ENCODE measurements at regions not wholly inside any gene's neighbourhood (a gene's known extent, or its start where the extent isn't known, plus 50 kb on each side); places are given as distances from the start of the nearest gene placed in this dataset.
"Not testable (repeated sequence)": the region's sequence is repeated elsewhere in the genome, so short reads cannot be mapped to it uniquely, and the experiment has no call there.

GRCh38 chr4:29046186-29046585 lies 1674.0 kb upstream of the PCDH7 start:
- no peak for DNase-seq (ENCODE audit: low spot score)
- FAIRE-seq, result no peak

GRCh38 chr4:29046781-29047180 lies 1673.4 kb upstream of the PCDH7 start:
- FAIRE-seq (no peak), DNase-seq (ENCODE audit: low spot score) (no peak)

DNA sequence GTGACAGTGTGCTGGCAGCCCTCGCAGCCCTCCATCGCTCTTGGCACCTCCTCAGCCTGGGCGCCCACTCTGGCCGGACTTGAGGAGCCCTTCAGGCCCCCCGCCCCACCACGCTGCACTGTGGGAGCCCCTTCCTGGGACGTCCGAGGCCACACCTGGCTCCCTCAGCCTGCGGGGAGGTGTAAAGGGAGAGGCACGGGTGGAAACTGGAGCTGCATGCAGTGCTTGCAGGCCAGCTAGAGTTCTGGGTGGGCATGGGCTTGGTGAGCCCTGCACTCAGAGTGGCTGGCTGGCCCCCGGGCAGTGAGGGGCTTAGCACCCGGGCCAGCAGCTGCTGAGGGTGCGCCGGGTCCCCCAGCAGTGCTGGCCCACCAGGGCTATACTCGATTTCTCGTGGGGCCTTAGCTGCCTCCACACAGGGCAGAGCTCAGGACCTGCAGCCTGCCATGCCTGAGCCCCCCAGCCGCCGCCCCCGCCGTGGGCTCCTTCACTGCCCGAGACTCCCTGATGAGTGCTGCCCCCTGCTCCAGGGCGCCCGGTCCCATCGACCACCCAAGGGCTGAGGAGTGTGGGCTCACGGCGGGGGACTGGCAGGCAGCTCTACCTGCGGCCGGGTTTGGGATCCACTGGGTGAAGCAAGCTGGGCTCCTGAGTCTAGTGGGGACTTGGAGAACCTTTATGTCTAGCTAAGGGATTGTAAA lies 1672.7 kb upstream of the PCDH7 start:
- FAIRE-seq, result no peak
- no peak for DNase-seq (ENCODE audit: low spot score)

- DNase-seq (ENCODE audit: low spot score) (no peak), FAIRE-seq (no peak)
Measured at GRCh38 chr4:29051381-29051965, 1668.7 kb upstream of the PCDH7 start.

GRCh38 chr4:29052266-29052665 lies 1667.9 kb upstream of the PCDH7 start:
- no peak for FAIRE-seq
- DNase-seq (ENCODE audit: low spot score), result no peak

DNA sequence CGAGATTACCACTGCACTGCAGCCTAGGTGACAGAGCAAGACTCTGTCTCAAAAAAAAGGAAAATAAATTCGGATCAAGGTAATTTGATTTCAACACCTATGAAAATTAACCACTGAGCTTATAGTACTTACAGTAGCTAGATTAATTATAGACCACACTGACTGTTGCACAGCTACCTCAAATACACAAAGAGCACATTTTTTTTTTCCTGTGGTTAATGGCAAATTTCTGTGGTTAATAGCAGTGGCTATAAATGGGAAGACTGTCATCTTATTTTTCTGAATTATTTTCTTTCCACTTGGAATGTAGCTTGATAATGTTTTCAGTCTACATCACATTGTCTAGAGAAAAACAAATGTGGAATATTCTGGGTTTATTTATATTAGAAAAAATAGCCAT lies 1661.6 kb upstream of the PCDH7 start:
- DNase-seq (ENCODE audit: low spot score), result no peak
- FAIRE-seq, result no peak

GRCh38 chr4:29066861-29067260 lies 1653.3 kb upstream of the PCDH7 start:
- DNase-seq (ENCODE audit: low spot score), result no peak
- no peak for FAIRE-seq

GRCh38 chr4:29073571-29073970 lies 1646.6 kb upstream of the PCDH7 start:
- FAIRE-seq, result no peak
- DNase-seq (ENCODE audit: low spot score), result no peak

DNA sequence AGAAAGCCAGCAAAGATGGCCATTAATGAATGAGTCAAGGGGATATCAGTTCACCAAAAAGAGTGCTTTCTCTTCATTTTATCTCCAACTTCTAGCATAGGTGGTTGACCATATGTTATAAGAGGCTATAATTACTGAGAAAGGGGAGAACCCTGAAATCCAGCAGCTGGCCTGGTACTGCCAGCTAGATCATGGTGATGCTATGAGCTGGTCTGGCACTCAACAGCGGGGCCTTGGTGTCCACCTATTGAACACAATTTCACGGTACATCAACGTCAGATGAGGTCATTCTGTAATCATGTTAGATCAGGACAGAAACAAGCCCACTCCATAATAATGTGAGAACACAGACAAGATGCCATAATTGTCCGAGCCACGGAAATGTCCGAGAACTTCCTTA lies 1644.8 kb upstream of the PCDH7 start:
- FAIRE-seq (no peak), DNase-seq (ENCODE audit: low spot score) (no peak)

- DNase-seq (ENCODE audit: low spot score) (no peak), FAIRE-seq (no peak)
Measured at GRCh38 chr4:29079260-29079659, 1640.9 kb upstream of the PCDH7 start.

DNA sequence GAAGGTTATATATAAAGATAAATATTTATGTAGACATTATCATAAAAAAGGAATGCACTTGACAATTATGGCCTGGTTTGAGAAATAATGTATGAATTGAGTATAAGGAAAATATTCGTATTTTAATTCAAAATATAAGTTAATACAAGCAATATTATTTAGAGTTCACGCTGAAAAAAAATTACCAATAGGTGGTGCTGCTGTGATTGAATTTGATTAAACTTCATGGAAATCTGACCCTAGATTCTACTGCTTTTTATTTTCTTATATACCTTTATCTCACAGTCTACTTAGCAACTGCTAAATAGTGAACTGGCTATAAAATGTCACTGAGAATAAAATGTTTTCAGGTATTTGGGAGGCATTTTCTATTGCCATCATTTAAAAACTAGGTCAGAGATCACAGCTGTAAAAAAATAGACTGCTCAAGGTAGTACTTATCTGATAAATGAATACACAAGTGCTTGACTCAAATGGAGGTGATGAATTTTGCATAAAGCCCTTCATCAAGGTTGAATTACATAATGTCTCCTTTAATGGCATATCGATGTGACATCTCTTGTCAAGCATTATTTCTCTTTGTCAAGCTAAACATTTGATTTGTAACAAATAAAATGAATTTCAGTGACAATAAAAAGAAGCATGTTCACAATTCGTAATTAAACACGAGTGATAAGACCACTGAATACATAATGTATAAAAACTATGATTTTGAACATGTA lies 1638.8 kb upstream of the PCDH7 start:
- DNase-seq (ENCODE audit: low spot score) (no peak), FAIRE-seq (no peak)

- DNase-seq (ENCODE audit: low spot score) (no peak), FAIRE-seq (no peak)
Measured at GRCh38 chr4:29082684-29083083, 1637.5 kb upstream of the PCDH7 start.

DNA sequence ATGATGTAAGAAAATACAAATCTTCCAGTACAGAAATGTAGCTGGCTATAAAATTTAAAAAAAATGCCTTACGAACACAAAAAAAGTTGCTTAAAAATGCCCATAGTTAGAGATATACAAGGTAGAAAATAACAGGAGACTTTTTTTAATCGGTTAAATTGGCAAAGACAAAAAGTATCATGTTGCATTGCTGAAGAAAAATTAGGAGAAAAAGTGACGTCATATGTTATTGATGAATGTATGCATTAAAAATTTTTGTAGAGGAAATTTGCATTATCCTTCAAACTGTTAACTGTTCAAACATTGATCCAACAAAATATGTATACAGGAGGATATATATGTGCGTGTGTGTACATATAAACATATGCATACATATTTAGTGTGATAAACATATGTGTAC lies 1634.4 kb upstream of the PCDH7 start:
- FAIRE-seq, result no peak
- DNase-seq (ENCODE audit: low spot score), result no peak

DNA sequence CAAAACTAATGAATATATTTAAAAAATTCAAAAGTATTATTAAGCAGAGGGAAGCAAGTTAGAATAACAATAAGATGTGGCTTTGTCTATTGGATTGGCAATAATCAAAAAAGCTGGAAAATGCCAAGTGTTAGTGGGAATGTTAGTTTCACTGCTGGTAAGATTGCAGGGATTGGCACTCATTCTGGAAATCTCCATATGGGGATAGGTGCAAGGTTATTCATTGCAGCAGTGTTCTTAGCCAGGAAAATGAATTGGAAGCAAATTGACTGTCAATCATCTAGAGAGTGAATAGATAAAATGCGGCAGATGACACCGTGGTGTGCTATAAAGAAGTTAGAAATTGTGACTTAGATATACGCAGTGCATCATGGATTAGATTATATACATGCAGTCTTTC lies 1615.5 kb upstream of the PCDH7 start:
- no peak for FAIRE-seq
- DNase-seq (ENCODE audit: low spot score), result no peak

DNA sequence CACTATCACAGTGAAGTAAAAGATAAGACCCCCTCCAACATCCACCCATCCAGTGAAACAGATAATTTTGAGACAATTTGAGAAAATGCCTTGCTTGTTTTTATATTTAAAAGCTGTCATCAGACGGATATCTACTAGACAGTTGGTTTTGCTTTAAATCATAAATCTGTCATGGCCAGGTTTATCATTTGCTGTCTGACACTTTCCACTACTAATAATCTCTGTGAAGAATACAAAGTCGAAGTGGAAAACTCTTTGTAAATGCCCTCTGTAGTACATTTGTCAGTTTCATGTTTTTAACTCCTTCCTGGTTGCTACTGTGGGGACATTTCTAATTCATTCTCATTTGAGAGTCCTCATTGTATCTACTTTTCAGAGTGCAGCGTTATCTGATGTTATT lies 1606.2 kb upstream of the PCDH7 start:
- DNase-seq (ENCODE audit: low spot score), result no peak
- no peak for FAIRE-seq

DNA sequence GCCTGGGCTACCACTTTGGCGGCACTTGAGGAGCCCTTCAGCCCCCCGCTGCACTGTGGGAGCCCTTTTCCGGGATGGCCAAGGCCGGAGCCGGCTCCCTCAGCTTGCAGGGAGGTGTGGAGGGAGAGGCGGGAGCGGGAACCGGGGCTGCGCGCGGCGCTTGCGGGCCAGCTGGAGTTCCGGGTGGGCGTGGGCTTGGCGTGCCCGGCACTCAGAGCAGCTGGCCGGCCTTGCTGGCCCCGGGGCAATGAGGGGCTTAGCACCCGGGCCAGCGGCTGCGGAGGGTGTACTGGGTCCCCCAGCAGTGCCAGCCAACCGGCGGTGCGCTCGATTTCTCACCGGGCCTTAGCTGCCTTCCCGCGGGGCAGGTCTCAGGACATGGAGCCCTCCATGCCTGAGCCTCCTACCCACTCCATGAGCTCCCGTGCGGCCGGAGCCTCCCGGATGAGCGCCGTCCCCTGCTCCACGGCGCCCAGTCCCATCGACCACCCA lies 1602.9 kb upstream of the PCDH7 start:
- not testable (repeated sequence) for FAIRE-seq; DNase-seq (ENCODE audit: low spot score)

GRCh38 chr4:29121586-29121985 lies 1598.6 kb upstream of the PCDH7 start:
- FAIRE-seq, result no peak
- no peak for DNase-seq (ENCODE audit: low spot score)

GRCh38 chr4:29128810-29129209 lies 1591.4 kb upstream of the PCDH7 start:
- FAIRE-seq (no peak), DNase-seq (ENCODE audit: low spot score) (no peak)

DNA sequence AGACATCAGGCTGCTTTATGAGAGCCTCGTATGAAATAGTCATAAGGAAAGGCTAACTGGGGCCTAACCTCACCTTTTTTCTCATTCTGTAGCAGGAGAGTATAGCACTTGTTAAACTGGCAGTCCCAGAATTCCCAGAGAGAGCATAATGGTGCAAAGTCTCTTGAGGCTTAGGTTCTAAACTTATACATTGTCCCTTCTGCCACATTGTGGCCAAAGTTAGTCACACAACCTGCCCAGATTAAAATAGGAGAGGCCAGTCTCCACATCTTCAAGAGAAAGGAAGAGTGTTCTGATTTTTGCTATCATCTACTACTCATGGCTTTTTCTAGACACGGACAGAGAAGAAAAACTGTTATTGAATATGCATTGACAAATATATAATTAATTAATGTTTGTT lies 1588.9 kb upstream of the PCDH7 start:
- no peak for FAIRE-seq
- DNase-seq (ENCODE audit: low spot score), result no peak

DNA sequence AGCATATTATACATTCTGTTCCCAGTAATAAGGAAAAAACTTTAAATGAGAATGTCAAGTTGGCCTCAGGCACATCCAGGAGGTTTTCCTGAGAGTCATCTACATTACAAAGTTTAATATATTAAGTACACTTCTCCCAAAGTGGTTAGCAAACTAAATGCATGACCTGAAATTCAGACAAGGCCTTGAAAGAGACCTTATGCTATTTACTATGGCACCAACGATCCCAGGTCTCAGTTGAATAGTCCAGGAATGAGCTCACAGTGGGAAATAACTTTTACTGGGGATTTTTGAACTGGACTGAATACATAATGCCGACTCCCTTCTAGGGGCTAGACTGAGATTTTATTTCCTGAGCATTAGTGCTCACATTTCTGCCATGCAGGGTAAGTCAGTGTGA lies 1577.5 kb upstream of the PCDH7 start:
- DNase-seq (ENCODE audit: low spot score), result no peak
- no peak for FAIRE-seq

DNA sequence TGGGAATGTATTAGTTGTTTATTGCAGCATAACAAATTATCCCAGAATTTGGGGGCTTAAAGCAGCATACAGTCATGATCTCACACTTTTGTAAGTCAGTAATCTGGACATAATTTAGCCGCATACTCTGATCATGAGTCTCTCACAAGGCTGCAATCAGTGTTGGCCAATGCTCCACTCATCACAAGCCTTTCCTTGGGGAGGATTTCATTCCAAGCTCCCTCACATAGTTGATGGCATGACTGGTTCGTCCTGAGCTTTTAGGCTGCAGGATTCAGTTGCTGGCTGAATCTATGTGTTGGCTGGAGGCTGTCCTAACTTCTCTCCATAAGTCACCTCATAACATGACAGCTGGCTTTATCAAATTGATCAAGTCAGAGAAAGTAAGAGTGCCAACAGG lies 1568.6 kb upstream of the PCDH7 start:
- FAIRE-seq, result no peak
- DNase-seq (ENCODE audit: low spot score), result no peak

- FAIRE-seq (no peak), DNase-seq (ENCODE audit: low spot score) (no peak)
Measured at GRCh38 chr4:29153642-29154041, 1566.5 kb upstream of the PCDH7 start.

DNA sequence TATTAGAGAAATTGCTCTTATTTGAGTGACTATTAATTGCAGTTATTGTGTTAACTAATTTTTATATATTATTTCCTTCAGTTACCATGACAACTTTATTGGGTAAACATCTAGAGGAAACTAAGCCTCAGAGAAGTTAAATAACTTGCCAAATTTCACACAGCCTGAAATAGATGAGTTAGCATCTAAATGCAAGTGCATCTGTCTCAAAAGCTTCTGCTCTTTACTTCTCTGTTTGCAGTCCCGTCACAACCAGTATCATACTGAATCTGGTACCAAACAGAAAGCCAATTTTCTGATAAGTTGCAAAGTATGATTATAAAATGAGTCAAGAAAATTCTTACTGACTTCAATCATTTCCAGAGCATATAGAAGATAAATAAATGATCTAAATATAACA lies 1544.9 kb upstream of the PCDH7 start:
- no peak for DNase-seq (ENCODE audit: low spot score)
- FAIRE-seq, result no peak

All from urothelium cell line (cell line).